K562 (cell line): ENCODE measurements at regions not wholly inside any gene's neighbourhood (a gene's known extent, or its start where the extent isn't known, plus 50 kb on each side); places are given as distances from the start of the nearest gene placed in this dataset.

ENCODE experiments used
- ATAC-seq: fragments of 200-7000 bp; cut with Tn5 transposase; 3 replicates; pipeline ENCODE4 v1.9.1; 2020; ENCODE audit warnings: moderate library complexity
- BruUV-seq: library from RNA; stranded (reverse); fragments of 400-500 nt; replicated peaks from 2 replicates; lab custom pipeline; 2021; lab: Mats Ljungman, UMichigan
- CTCF ChIA-PET: fragments of 300-600 bp; formaldehyde crosslinking; extraction: SDS; loops from one replicate; lab custom pipeline; 2021; ENCODE audit warnings: low intra/inter-chr PET ratio; lab: Yijun Ruan, JAX
- POLR2A ChIA-PET: fragments of 300-600, 350-650 bp; sonication (Branson Sonifier 250); formaldehyde crosslinking; extraction: SDS; loops from one replicate; lab custom pipeline; 2021; ENCODE audit warnings: antibody characterized with exemption, inconsistent platforms; lab: Yijun Ruan, JAX
- DNase-seq, 4 experiments: peaks; one replicate each; pipeline versions ENCODE4 v3.0.0 to v3.0.0-alpha.2; 2011 to 2018; ENCODE audit warnings: low spot score in 3 of 4, mixed read lengths in 3 of 4; ENCODE audit errors: extremely low read depth in 1 of 4
- FAIRE-seq: peaks from 2 replicates; lab custom pipeline; 2011; peaks lifted over from hg19 to GRCh38; lab: Jason Lieb, UNC
- H2AFZ ChIP-seq: 2 replicates; pipeline ENCODE4 v1.6.0; 2011; ENCODE audit warnings: low read depth, low read length, control low read depth, inconsistent platforms
- H3K27ac ChIP-seq: fragments of 200-600 bp; 3 replicates; pipeline ENCODE4 v1.8.0; 2011; ENCODE audit warnings: low read depth, mild to moderate bottlenecking, control low read depth, inconsistent platforms, low read length, moderate library complexity, mixed read lengths; ENCODE audit errors: extremely low read depth
- H3K27me3 ChIP-seq, 2 experiments: fragments of 300-600 bp in 1 of 2; 2 replicates in 1 of 2; 3 replicates in 1 of 2; pipeline versions ENCODE4 v1.6.0 to v1.8.0; 2011; ENCODE audit warnings: inconsistent platforms in 2 of 2, low read length in 2 of 2, mild to moderate bottlenecking in 1 of 2, mixed read lengths in 1 of 2, moderate library complexity in 1 of 2; ENCODE audit not compliant: control insufficient read depth in 2 of 2, insufficient read depth in 2 of 2
- H3K36me3 ChIP-seq: fragments of 300-600 bp; 3 replicates; pipeline ENCODE4 v1.8.0; 2011; ENCODE audit warnings: mild to moderate bottlenecking, low read length, inconsistent platforms; ENCODE audit not compliant: control insufficient read depth, insufficient read depth
- H3K4me1 ChIP-seq, 2 experiments: fragments of 200-600 bp in 1 of 2; replicated peaks in 1 of 2; 2 replicates in 1 of 2; 3 replicates in 1 of 2; pipeline versions ENCODE4 v1.5.1 to v1.8.0; 2011; ENCODE audit warnings: inconsistent platforms in 2 of 2, low read length in 2 of 2, mild to moderate bottlenecking in 1 of 2, mixed read lengths in 1 of 2, moderate library complexity in 1 of 2; ENCODE audit not compliant: control insufficient read depth in 2 of 2, insufficient read depth in 2 of 2
- H3K4me2 ChIP-seq: 2 replicates; pipeline ENCODE4 v1.6.1; 2011; ENCODE audit warnings: low read length, control low read depth, inconsistent platforms, mixed read lengths; ENCODE audit not compliant: insufficient read depth
- H3K4me3 ChIP-seq: fragments of 200-600 bp; sonication (generic), shearing (Covaris generic); 2 replicates; pipeline ENCODE4 v1.5.1; 2016; ENCODE audit warnings: control low read depth, inconsistent platforms
- H3K79me2 ChIP-seq: fragments of 200-600 bp; 3 replicates; pipeline ENCODE4 v1.8.0; 2011; ENCODE audit warnings: low read length, inconsistent platforms; ENCODE audit not compliant: control insufficient read depth, insufficient read depth
- H3K9ac ChIP-seq, 2 experiments: 2 replicates each; pipeline versions ENCODE4 v1.6.0 to v1.6.1; 2011; ENCODE audit warnings: low read depth in 2 of 2, low read length in 2 of 2, control low read depth in 1 of 2, inconsistent platforms in 1 of 2, mild to moderate bottlenecking in 1 of 2, mixed read lengths in 1 of 2; ENCODE audit not compliant: insufficient read depth in 1 of 2
- H3K9me1 ChIP-seq: one replicate; pipeline ENCODE4 v1.6.0; 2011; ENCODE audit warnings: inconsistent platforms, mild to moderate bottlenecking, low read length, moderate library complexity; ENCODE audit not compliant: control insufficient read depth, insufficient read depth
- H3K9me3 ChIP-seq: replicated peaks from 2 replicates; pipeline ENCODE4 v1.5.1; 2011; ENCODE audit warnings: low read depth, low read length, inconsistent platforms; ENCODE audit not compliant: control insufficient read depth, insufficient read depth
- H4K20me1 ChIP-seq: replicated peaks from 2 replicates; pipeline ENCODE4 v1.6.1; 2011; ENCODE audit warnings: low read length, inconsistent platforms, mixed read lengths; ENCODE audit not compliant: control insufficient read depth, insufficient read depth
- ARID1B ChIP-seq: fragments of 450-650 bp; IDR thresholded peaks from 2 replicates; pipeline ENCODE4 v1.6.1; 2016; ENCODE audit warnings: antibody characterized with exemption, mild to moderate bottlenecking, inconsistent platforms
- FOSL1 ChIP-seq: fragments of 200-800 bp; sonication (Bioruptor generic); conservative IDR thresholded peaks from 2 replicates; pipeline ENCODE4 v1.6.1; 2016; ENCODE audit warnings: missing genetic modification characterization, missing compliant biosample characterization
- FOXP1 ChIP-seq: sonication (generic); formaldehyde crosslinking; IDR thresholded peaks from 2 replicates; pipeline ENCODE4 v1.8.0; 2022; ENCODE audit warnings: mild to moderate bottlenecking, missing genetic modification reagents
- GATA2 ChIP-seq: sonication (generic); formaldehyde crosslinking; IDR thresholded peaks from 2 replicates; pipeline ENCODE4 v1.4.0; 2020; ENCODE audit warnings: mild to moderate bottlenecking, missing genetic modification reagents
- JUND ChIP-seq, 2 experiments: IDR thresholded peaks; 2 replicates in 1 of 2; 3 replicates in 1 of 2; pipeline ENCODE4 v1.6.1; 2011; ENCODE audit warnings: borderline replicate concordance in 2 of 2, low read depth in 2 of 2, low read length in 2 of 2, improper control_type of control experiment in 1 of 2, missing biosample characterization in 1 of 2, missing genetic modification characterization in 1 of 2, missing genetic modification reagents in 1 of 2
- LCOR ChIP-seq: sonication (generic); formaldehyde crosslinking; IDR thresholded peaks from 2 replicates; pipeline ENCODE4 v1.8.0; 2022; ENCODE audit warnings: mild to moderate bottlenecking, missing genetic modification reagents
- NBN ChIP-seq: fragments of 450-650 bp; IDR thresholded peaks from 2 replicates; pipeline ENCODE4 v1.6.1; 2016; ENCODE audit warnings: low read depth, mild to moderate bottlenecking
- OTX1 ChIP-seq: fragments of 450-650 bp; formaldehyde crosslinking; IDR thresholded peaks from 2 replicates; pipeline ENCODE4 v1.4.0; 2022; ENCODE audit warnings: mild to moderate bottlenecking
- RFX1 ChIP-seq: fragments of 450-650 bp; IDR thresholded peaks from 2 replicates; pipeline ENCODE4 v1.6.1; 2016; ENCODE audit warnings: mild to moderate bottlenecking, moderate library complexity
- TAF1 ChIP-seq: IDR thresholded peaks from 2 replicates; pipeline ENCODE4 v1.6.1; 2011; ENCODE audit warnings: mild to moderate bottlenecking, low read length, moderate library complexity; ENCODE audit not compliant: insufficient read depth, control insufficient read depth, severe bottlenecking; ENCODE audit errors: extremely low read depth
- TAL1 ChIP-seq: fragments of 450-650 bp; IDR thresholded peaks from 2 replicates; pipeline ENCODE4 v1.6.1; 2016; ENCODE audit warnings: mild to moderate bottlenecking
- TCF7 ChIP-seq: sonication (generic); IDR thresholded peaks from 2 replicates; pipeline ENCODE4 v1.6.1; 2016; ENCODE audit warnings: antibody characterized with exemption, borderline replicate concordance
- TRIM24 ChIP-seq, 2 experiments: fragments of 450-650 bp; IDR thresholded peaks; 2 replicates each; pipeline ENCODE4 v1.6.1; 2016
- XRCC3 ChIP-seq: fragments of 450-650 bp; IDR thresholded peaks from 2 replicates; pipeline ENCODE4 v1.6.1; 2017; ENCODE audit warnings: mild to moderate bottlenecking, moderate library complexity
- ZNF175 ChIP-seq: fragments of 200-800 bp; sonication (Bioruptor generic); IDR thresholded peaks from 2 replicates; pipeline ENCODE4 v1.6.1; 2016; ENCODE audit warnings: low read depth, mild to moderate bottlenecking, missing genetic modification characterization, missing compliant biosample characterization
- ZNF408 ChIP-seq: fragments of 250-450 bp; sonication (Bioruptor Pico); IDR thresholded peaks from 2 replicates; pipeline ENCODE4 v1.4.0; 2020; ENCODE audit warnings: low read depth, mild to moderate bottlenecking, moderate library complexity
- ZNF583 ChIP-seq: fragments of 250-450 bp; sonication (Bioruptor Pico); IDR thresholded peaks from 2 replicates; pipeline ENCODE4 v1.4.0; 2020
- ZNF668 ChIP-seq: fragments of 250-450 bp; sonication (Bioruptor Pico); IDR thresholded peaks from 2 replicates; pipeline ENCODE4 v1.8.0; 2022; ENCODE audit warnings: mild to moderate bottlenecking, inconsistent platforms
- WGBS: fragments of 100-300 bp; shearing (Covaris generic); methylation state at CpG from one replicate; pipeline ENCODE4 v1.1.6; 2016; ENCODE audit warnings: low coverage, mixed read lengths; ENCODE audit not compliant: insufficient coverage; ENCODE audit errors: missing lambda C conversion rate; 5-methylcytosine and 5-hydroxymethylcytosine counted together
- in situ Hi-C: fragments of 300-500 bp; cut with MboI; formaldehyde crosslinking; loops from 4 replicates; pipeline ENCODE4 v1.15.0; 2018; ENCODE audit warnings: inconsistent platforms, mixed read lengths
- intact Hi-C: fragments of 100-400 bp; cut with micrococcal nuclease; formaldehyde crosslinking; loops from 2 replicates; pipeline ENCODE4 v1.14.2; 2022
- TF ChIP-seq, protein P1 (sequence below): sonication (generic); formaldehyde crosslinking; IDR thresholded peaks from 2 replicates; pipeline ENCODE4 v1.8.1; 2023; ENCODE audit warnings: missing genetic modification reagents, mild to moderate bottlenecking, borderline replicate concordance
- TF ChIP-seq, protein P2 (sequence below): sonication (generic); formaldehyde crosslinking; IDR thresholded peaks from 2 replicates; pipeline ENCODE4 v1.8.0; 2022; ENCODE audit warnings: mild to moderate bottlenecking, missing genetic modification reagents

DNA sequence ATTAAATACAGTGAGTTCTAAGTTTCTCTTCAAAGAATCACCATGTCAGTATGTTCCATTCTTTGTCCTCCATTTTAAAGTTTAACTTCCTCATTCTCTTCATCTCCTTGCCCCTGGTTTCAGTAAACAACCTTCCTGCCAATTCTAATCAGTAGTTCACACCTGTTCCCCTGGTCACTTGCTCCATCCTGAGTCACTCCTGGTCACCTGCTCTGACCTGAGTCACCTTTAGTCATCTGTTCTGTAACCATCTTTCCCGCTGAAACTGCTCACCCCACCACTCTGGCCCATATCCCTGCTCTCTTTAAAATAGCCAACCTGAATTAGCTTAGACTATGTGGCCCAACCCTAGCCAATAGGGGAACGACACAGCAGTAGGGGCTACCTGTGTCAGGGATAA is 1447.4 kb upstream of the TMEM132C start:
- no peaks in the 10 kb centered on the region for H4K20me1 ChIP-seq
- FAIRE-seq (no peak), ATAC-seq (no peak), DNase-seq (no peak)
- no peak overlapping the region for H3K4me3 ChIP-seq
- H3K4me2 ChIP-seq = no peak overlapping the region
- no peaks in the 10 kb centered on the region for H3K27me3 ChIP-seq
- ChIA-PET CTCF (no interaction called here), POLR2A (no interaction called here)
- no peak overlapping the region for H3K9ac ChIP-seq
- intact Hi-C loops (no loop called here), in situ Hi-C loops (no loop called here)
- H3K36me3 ChIP-seq = no peaks in the 10 kb centered on the region
- H3K4me1 ChIP-seq = no peaks in the 10 kb centered on the region; a peak in 1 of 5 replicates
- no peaks in the 10 kb centered on the region for H3K9me1 ChIP-seq
- no peak overlapping the region for H3K27ac ChIP-seq
- H3K9me3 ChIP-seq = no peaks in the 10 kb centered on the region
- H3K79me2 ChIP-seq = no peaks in the 10 kb centered on the region
- no TSS peak for BruUV-seq
- 0% methylated on average over 2 of the region's 2 CpGs for WGBS
- H2AFZ ChIP-seq = no peak overlapping the region
- TF ChIP-seq TAL1 (peak; percentile 32), FOSL1 (tag) (peak; percentile 77), ZNF668 (no peak), OTX1 (CRISPR knock-in tag) (no peak), TCF7 (no peak), RFX1 (no peak), ZNF175 (CRISPR knock-in tag) (no peak), ARID1B (peak; percentile 55), FOXP1 (CRISPR knock-in tag) (no peak), TRIM24 (IDR thresholded peaks at IDR 0.05) (peak; percentile 34 to 52; a peak in 2 of 4 replicates), XRCC3 (no peak), ZNF408 (CRISPR knock-in tag) (no peak), NBN (no peak), ZNF583 (CRISPR knock-in tag) (no peak), JUND (IDR thresholded peaks at IDR 0.05; ENCODE audit: borderline replicate concordance, low read depth, low read length) (peak; percentile 14; the same call in 1 of the 2 replicates), JUND (tag; IDR thresholded peaks at IDR 0.05; ENCODE audit: borderline replicate concordance, low read depth, low read length) (no peak; the same call in 2 of the 3 replicates), GATA2 (no peak), LCOR (CRISPR knock-in tag) (no peak), TAF1 (no peak)
- TF ChIP-seq, protein P1, sequence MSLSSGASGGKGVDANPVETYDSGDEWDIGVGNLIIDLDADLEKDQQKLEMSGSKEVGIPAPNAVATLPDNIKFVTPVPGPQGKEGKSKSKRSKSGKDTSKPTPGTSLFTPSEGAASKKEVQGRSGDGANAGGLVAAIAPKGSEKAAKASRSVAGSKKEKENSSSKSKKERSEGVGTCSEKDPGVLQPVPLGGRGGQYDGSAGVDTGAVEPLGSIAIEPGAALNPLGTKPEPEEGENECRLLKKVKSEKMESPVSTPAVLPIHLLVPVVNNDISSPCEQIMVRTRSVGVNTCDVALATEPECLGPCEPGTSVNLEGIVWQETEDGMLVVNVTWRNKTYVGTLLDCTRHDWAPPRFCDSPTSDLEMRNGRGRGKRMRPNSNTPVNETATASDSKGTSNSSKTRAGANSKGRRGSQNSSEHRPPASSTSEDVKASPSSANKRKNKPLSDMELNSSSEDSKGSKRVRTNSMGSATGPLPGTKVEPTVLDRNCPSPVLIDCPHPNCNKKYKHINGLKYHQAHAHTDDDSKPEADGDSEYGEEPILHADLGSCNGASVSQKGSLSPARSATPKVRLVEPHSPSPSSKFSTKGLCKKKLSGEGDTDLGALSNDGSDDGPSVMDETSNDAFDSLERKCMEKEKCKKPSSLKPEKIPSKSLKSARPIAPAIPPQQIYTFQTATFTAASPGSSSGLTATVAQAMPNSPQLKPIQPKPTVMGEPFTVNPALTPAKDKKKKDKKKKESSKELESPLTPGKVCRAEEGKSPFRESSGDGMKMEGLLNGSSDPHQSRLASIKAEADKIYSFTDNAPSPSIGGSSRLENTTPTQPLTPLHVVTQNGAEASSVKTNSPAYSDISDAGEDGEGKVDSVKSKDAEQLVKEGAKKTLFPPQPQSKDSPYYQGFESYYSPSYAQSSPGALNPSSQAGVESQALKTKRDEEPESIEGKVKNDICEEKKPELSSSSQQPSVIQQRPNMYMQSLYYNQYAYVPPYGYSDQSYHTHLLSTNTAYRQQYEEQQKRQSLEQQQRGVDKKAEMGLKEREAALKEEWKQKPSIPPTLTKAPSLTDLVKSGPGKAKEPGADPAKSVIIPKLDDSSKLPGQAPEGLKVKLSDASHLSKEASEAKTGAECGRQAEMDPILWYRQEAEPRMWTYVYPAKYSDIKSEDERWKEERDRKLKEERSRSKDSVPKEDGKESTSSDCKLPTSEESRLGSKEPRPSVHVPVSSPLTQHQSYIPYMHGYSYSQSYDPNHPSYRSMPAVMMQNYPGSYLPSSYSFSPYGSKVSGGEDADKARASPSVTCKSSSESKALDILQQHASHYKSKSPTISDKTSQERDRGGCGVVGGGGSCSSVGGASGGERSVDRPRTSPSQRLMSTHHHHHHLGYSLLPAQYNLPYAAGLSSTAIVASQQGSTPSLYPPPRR (CRISPR knock-in tag) = no peak
- TF ChIP-seq, protein P2, sequence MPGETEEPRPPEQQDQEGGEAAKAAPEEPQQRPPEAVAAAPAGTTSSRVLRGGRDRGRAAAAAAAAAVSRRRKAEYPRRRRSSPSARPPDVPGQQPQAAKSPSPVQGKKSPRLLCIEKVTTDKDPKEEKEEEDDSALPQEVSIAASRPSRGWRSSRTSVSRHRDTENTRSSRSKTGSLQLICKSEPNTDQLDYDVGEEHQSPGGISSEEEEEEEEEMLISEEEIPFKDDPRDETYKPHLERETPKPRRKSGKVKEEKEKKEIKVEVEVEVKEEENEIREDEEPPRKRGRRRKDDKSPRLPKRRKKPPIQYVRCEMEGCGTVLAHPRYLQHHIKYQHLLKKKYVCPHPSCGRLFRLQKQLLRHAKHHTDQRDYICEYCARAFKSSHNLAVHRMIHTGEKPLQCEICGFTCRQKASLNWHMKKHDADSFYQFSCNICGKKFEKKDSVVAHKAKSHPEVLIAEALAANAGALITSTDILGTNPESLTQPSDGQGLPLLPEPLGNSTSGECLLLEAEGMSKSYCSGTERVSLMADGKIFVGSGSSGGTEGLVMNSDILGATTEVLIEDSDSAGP = no peak
